T-helper 2 cell treated with Interferon-gamma antibody and Interleukin-4, amounts not matched to agents 100 ng/mL and 5 ng/mL, for 36 hours (primary cell): ENCODE measurements at regions not wholly inside any gene's neighbourhood (a gene's known extent, or its start where the extent isn't known, plus 50 kb on each side); places are given as distances from the start of the nearest gene placed in this dataset.

Source experiments
- intact Hi-C: fragments of 100-400 bp; cut with micrococcal nuclease; formaldehyde crosslinking; loops from one replicate; pipeline ENCODE4 v1.15.1; 2023

DNA sequence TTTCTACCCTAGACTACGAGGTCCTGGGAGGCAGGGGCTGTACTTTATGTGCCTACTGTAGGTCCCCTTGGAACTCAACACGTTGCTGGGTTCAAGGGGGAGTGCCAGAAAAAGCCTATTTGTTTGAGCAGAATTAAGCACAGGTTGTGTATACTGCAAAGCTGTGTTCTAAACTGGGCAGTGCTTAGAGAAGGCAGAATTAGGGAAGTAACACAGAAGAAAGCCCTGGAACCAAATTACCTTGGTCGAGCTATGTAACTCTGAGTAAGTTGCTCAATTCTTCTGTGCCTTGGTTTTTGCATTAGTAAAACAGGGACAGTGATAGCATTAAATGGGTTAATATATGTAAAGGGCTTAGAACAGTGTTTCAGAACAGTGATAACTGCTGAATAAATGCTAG is 245.0 kb upstream of the SFRP2 start:
- intact Hi-C loops = no loop called here

DNA sequence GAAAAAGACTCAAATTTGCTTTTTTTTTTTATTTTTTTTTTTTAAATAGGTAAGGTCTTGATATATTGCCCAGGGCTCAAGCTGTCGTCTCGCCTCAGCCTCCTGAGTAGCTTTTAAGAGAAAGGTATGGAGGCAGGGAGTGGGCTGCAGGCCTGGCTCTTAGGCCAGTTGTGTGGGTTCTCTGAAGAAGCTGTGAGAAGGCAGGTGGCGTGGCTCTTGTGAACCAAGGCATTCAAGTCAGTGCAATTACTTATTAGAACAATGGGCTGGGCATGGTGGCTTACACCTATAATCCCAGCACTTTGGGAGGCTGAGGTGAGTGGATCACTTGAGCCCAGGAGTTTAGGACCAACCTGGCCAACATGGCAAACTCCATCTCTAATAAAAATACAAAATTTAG is 244.0 kb upstream of the SFRP2 start:
- intact Hi-C loops = no loop called here

- intact Hi-C loops = no loop called here
These were observed 241.9 kb upstream of the SFRP2 start for GRCh38 chr4:154030746-154031145.

DNA sequence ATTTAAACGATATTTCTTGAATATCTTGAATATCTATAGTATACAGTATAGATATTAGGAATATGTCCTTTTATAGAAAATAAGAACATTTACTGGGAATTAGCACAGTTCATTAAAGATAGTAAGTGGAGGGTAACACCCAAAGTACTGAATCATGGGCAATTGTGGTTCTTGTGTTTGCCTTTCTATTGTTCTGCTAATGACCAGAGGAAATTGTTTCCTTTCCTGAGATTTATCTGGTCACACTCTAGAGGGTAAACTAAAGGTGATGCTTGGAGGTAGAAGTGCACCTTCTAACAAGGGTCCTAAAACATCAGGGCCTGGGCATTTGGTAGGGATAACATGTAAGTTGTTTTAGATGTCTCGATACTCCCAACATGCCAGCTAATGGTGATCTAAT is 241.3 kb upstream of the SFRP2 start:
- intact Hi-C loops = no loop called here

DNA sequence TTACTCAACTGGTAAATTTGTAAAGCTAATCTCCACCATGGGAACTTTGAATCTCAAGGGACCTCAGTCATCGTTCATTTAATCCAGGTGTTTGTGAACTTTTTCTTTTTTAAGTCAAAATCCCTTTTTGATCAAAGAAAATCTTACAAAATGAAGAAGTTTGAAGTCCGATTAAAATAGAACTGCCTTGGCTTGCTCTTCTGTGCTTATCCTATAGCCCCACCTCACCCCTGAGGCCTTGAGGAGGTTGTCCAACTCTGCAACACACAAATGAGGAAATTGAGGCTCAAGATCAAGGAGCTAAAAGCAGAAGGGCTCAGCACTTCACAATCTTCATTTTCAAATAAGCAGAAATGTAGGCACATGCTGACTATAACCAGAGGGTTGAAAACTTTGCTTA is 240.3 kb upstream of the SFRP2 start:
- intact Hi-C loops = loop anchor here (10.0 kb wide), 1 partner anchor 244 kb away; the partner anchor contains the start of gene SFRP2

DNA sequence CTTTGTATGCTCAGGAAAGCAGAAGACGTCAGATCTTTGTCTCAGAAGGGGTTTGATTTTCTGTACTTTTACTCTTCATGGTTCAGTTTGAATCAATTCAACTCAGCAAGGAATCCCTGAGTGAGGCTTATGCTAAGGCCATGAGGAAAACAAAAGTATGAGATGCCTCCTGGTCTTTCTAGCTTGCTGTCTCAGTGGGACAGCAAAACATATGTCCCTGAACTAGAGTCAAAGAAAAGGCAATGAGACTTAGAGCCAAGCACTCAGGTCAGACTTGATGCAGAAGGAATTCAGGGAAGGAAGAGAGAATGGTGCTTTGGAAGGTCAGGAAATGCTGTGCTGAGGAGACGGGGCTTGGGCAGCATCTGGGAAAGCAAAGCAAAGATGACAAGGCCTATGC is 236.2 kb upstream of the SFRP2 start:
- intact Hi-C loops = loop anchor here (10.0 kb wide), 1 partner anchor 240 kb away; the partner anchor contains the start of gene SFRP2

DNA sequence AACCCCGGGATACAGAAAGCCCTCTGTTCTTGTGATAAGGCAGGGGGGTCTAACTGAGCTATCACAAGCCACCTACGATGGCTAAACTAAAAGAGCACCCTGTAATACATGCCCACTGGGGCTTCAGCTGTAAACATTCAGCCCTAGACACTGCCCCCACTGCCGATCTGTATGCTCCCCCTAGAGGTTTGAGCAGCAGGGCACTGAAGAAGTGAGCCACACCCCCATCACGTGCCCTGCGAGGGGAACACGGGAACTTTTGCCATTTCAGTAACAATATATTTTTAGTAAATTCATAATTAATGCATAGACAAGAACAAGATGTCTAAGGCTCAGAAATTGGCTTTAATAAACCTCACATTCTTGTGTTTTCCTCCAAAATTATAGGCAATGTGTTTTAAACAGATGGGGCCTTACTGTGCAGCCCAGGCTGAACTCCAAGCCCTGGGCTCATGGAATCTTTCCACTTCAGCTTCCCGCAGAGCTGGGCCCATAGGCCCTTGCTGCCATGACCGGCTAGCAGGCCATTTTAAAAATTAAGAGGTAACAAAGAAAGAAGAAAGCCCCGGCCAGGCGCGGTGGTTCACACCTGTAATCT is 235.3 kb upstream of the SFRP2 start:
- intact Hi-C loops = loop anchor here (10.0 kb wide), 1 partner anchor 239 kb away; the partner anchor contains the start of gene SFRP2

DNA sequence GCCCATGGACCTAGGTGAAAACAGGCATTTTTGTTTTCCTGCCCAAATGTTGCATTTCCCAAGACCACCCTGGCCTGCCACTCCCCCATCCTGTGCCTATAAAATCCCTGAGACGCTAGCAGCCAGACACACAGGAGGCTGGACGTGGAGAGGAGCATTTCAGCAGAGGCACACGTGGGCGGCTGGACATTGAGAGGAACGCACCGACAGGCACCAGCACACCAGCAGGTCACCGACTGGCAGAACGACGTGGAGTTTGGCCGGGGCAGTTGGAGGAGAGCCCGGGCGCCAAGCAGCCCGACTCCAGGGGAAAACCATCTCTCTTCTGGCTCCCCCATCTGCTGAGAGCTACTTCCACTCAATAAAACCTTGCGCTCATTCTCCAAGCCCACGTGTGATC is 234.8 kb upstream of the SFRP2 start:
- intact Hi-C loops = loop anchor here (10.0 kb wide), 1 partner anchor 239 kb away; the partner anchor contains the start of gene SFRP2

GRCh38 chr4:154019811-154020210 is 230.9 kb upstream of the SFRP2 start:
- intact Hi-C loops = loop anchor here (10.0 kb wide), 1 partner anchor 235 kb away; the partner anchor contains the start of gene SFRP2

DNA sequence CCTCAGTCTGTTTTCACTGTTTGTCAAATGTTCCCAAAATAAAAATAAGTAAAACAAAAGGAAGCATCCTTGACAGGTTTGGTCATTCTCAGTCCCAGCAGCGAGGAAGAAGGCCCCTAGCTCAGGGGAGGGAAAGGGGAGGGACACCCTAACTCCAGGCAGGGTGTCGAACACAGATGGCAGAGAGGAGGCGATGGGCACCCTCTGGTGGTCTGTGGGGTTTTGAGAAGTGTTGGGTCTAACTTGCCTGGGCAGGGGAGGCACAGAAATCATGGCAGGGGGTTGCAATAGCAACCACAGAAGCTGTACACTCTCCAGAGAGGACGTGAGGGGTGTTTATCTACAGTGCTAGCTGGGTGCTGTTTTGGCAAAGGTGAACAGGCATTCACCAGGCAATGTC is 229.8 kb upstream of the SFRP2 start:
- intact Hi-C loops = no loop called here

- intact Hi-C loops = no loop called here
These were observed 226.7 kb upstream of the SFRP2 start for GRCh38 chr4:154015578-154015977.

- intact Hi-C loops = no loop called here
These were observed 225.8 kb upstream of the SFRP2 start for GRCh38 chr4:154014407-154015321.

GRCh38 chr4:154013576-154013975 is 224.7 kb upstream of the SFRP2 start:
- intact Hi-C loops = no loop called here

- intact Hi-C loops = no loop called here
These were observed 221.5 kb upstream of the SFRP2 start for GRCh38 chr4:154010371-154010770.

GRCh38 chr4:154009788-154010187 is 220.9 kb upstream of the SFRP2 start:
- intact Hi-C loops = no loop called here

GRCh38 chr4:154009191-154009590 is 220.3 kb upstream of the SFRP2 start:
- intact Hi-C loops = no loop called here

DNA sequence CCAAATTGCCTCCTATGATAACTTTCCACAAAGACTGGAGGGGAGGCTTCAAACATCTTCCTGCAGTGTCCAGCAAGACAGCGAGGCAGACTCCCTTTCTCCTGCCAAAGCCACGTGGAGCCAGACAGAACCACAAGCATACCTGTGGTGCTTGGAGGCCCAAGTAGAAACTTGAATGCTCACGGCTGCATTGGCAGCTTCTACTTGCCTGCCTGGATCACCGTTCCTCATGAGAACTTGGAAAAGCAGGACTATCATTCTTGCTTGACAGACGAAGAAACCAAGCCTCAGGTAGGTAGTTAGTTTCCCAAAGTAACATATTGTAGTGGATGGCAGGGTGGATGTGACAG is 216.3 kb upstream of the SFRP2 start:
- intact Hi-C loops = no loop called here

GRCh38 chr4:154004507-154005170 is 215.8 kb upstream of the SFRP2 start:
- intact Hi-C loops = no loop called here

- intact Hi-C loops = no loop called here
These were observed 215.1 kb upstream of the SFRP2 start for GRCh38 chr4:154004016-154004415.

DNA sequence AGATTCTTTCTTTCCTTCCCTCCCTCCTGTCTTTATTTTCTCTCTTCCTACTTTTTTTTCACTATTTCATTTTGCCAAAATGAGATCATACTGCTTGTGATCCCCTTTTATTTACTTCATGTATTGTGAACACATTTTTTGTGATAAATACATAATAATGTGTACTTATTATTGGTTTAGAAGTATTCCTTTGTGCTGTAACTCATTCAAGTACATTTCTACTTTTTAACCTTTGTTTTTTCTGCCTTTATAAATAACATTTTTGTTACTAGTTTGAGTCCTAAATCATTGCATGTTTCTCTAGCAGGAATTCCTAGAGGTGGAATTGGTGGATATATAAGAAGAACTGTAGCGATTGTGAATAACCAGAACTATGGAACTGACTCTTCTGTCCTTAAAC is 214.5 kb upstream of the SFRP2 start:
- intact Hi-C loops = no loop called here

DNA sequence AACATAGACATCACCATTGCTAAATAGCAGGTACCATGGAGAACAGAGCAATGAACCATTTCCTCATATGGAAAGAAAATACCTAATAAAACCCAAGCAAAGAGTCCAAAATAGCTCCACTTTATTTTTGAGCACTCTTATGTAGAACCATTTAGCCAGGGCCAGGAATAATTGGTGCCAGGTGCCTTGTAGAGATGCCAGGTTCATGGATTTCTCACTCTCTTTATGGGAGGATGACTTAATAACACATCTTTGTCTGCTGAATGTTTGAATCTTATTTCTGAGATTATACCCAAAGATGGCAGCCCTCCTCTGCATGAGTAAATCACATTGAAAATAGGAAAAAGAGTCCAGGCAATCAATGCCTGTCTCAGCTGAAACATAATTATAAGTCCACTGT is 212.3 kb upstream of the SFRP2 start:
- intact Hi-C loops = no loop called here

GRCh38 chr4:153997516-153997915 is 208.6 kb upstream of the SFRP2 start:
- intact Hi-C loops = no loop called here
